Epithelial cell of proximal tubule (primary cell): ENCODE measurements at regions not wholly inside any gene's neighbourhood (a gene's known extent, or its start where the extent isn't known, plus 50 kb on each side); places are given as distances from the start of the nearest gene placed in this dataset.

Experiments used
- DNase-seq: peaks from one replicate; pipeline ENCODE4 v3.0.0-alpha.2; 2011; ENCODE audit warnings: low read depth
- H3K4me3 ChIP-seq: 2 replicates; pipeline ENCODE4 v1.5.1; 2011; ENCODE audit warnings: low read depth, mild to moderate bottlenecking, low read length
- TF ChIP-seq, protein P1 (sequence below): conservative IDR thresholded peaks from 2 replicates; pipeline ENCODE4 v1.5.1; 2012; ENCODE audit warnings: low read depth, mild to moderate bottlenecking, low read length

DNA sequence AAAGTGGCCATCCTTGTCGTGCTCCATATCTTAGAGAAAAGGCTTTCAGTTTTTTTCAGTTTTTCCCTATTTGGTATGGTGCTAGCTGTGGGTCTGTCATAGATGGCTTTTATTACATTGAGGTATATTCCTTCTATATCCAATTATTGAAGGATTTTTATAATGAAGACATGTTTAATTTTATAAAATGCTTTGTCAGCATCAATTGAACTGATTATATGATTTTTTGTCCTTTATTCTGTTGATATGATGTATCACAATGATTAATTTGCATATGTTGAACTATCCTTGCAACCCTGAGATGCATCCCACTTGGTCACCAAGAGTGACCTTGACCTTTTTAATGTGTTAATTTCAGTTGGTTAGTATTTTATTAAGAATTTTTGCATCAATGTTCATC, 55.1 kb upstream of the VGLL2 start:
- no peak for DNase-seq
- no peak overlapping the region for H3K4me3 ChIP-seq
- TF ChIP-seq, protein P1, sequence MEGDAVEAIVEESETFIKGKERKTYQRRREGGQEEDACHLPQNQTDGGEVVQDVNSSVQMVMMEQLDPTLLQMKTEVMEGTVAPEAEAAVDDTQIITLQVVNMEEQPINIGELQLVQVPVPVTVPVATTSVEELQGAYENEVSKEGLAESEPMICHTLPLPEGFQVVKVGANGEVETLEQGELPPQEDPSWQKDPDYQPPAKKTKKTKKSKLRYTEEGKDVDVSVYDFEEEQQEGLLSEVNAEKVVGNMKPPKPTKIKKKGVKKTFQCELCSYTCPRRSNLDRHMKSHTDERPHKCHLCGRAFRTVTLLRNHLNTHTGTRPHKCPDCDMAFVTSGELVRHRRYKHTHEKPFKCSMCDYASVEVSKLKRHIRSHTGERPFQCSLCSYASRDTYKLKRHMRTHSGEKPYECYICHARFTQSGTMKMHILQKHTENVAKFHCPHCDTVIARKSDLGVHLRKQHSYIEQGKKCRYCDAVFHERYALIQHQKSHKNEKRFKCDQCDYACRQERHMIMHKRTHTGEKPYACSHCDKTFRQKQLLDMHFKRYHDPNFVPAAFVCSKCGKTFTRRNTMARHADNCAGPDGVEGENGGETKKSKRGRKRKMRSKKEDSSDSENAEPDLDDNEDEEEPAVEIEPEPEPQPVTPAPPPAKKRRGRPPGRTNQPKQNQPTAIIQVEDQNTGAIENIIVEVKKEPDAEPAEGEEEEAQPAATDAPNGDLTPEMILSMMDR = no peak

DNA sequence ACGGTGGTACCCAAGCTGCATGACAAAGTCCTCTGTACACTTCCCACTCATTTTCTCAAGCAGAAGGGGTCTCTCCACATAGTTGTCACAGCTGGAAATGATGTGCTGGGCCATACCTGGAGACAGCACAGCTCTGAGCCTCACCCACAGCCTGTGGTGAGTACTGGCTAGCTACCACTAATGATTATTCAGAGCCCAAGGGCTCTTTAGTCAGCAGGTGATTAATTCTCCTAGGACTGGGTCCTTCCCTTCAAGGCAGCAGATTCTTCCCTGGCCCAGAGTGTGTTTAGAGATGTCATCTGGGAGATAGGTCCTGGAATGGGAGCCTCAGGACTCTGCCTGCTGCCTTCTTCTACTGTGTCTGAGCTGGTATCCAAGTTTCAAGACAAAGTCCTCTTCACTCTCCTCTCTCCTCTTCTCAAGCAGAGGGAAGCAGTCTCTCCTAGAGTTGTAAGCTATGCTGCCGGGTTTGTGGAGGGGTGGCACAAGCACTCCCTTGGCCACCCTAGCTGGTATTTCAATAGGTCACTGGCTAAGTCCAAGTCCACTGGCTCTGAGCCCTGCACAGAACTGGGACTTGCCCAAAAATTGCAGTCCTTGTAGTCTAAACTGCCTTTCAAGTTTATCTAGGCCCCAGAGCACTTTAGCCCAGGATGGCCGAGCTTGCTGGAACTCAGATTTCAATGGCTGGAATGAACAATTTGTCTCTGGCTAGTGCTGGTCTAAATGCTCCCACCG, 49.8 kb upstream of the VGLL2 start:
- no peak overlapping the region for H3K4me3 ChIP-seq
- DNase-seq = no peak
- TF ChIP-seq, protein P1 = no peak
